ENCODE measurements at regions not wholly inside any gene's neighbourhood (a gene's known extent, or its start where the extent isn't known, plus 50 kb on each side); places are given as distances from the start of the nearest gene placed in this dataset.
A peak's percentile ranks its signal among the peaks of the same experiment; 100 is the strongest.

- no peaks in the 10 kb centered on the region for H3K79me2 ChIP-seq (ENCODE audit: insufficient read depth, low read length)
- Mint-ChIP-seq H3K9me3 (peaks cover 0 to 3% of the 10 kb centered on the region in 2 experiments; a peak in 1 of 5 replicates), H3K4me3 (no peak overlapping the region), H3K27me3 (ENCODE audit: low read depth) (no peaks in the 10 kb centered on the region), H3K27ac (peak overlapping the region in 1 of 3 experiments; percentile 53; a peak in 1 of 7 replicates), H3K36me3 (ENCODE audit: insufficient read depth in 1 of 3, low read depth in 3 of 3) (no peaks in the 10 kb centered on the region), H3K4me1 (peaks cover 0 to 12% of the 10 kb centered on the region in 2 experiments; a peak in 3 of 4 replicates)
- no peaks in the 10 kb centered on the region for H3K23me2 ChIP-seq (ENCODE audit: insufficient read length, low read depth, low read length, poor library complexity, severe bottlenecking)
- no peaks in the 10 kb centered on the region for H3K79me1 ChIP-seq (ENCODE audit: insufficient read depth, low read depth, low read length, poor library complexity, severe bottlenecking)
- no peak overlapping the region for H2AFZ ChIP-seq (ENCODE audit: low read length)
- H3K4me2 ChIP-seq (ENCODE audit: insufficient read depth, insufficient read length, low read length) = no peak overlapping the region
- no peak overlapping the region for H2BK5ac ChIP-seq (ENCODE audit: insufficient read length, low read length)
- no peak overlapping the region for H3T11ph ChIP-seq (ENCODE audit: low read length)
- no peak overlapping the region for H3K27ac ChIP-seq (ENCODE audit: insufficient read length, low read depth, low read length)
- H2BK12ac ChIP-seq (ENCODE audit: insufficient read length, low read depth, low read length) = no peak overlapping the region
- H4K5ac ChIP-seq (ENCODE audit: insufficient read length, low read depth, low read length) = no peak overlapping the region
- H3K18ac ChIP-seq (ENCODE audit: insufficient read length, low read depth, low read length) = no peak overlapping the region
- no peak overlapping the region for H2BK120ac ChIP-seq (ENCODE audit: low read depth, low read length, poor library complexity, severe bottlenecking)
- no peak overlapping the region for H3K4ac ChIP-seq (ENCODE audit: low read depth, low read length)
- peaks cover 5% of the 10 kb centered on the region for H4K20me1 ChIP-seq (ENCODE audit: control insufficient read depth, insufficient read depth, insufficient read length)
- no peak overlapping the region for H3K56ac ChIP-seq (ENCODE audit: insufficient read length, low read depth, low read length)
- no peaks in the 10 kb centered on the region for H3K27me3 ChIP-seq (ENCODE audit: insufficient read depth, low read length)
- no peak for TF ChIP-seq CTCF (conservative IDR thresholded peaks at IDR 0.05)
- no peak overlapping the region for H3K14ac ChIP-seq (ENCODE audit: insufficient read depth, low read length)
- H3K9ac ChIP-seq (ENCODE audit: extremely low read depth, insufficient read length, low read length) = no peak overlapping the region
- H3K23ac ChIP-seq (ENCODE audit: insufficient read length, low read depth, low read length) = no peak overlapping the region
- H3K4me1 ChIP-seq (ENCODE audit: insufficient read depth, low read length) = no peaks in the 10 kb centered on the region
- no peak overlapping the region for H2AK5ac ChIP-seq (ENCODE audit: insufficient read length, low read length)
- DNase-seq = no peak
- no peak overlapping the region for H2BK15ac ChIP-seq (ENCODE audit: low read depth, low read length)
- no peak overlapping the region for H4K8ac ChIP-seq (replicated peaks; ENCODE audit: insufficient read length, low read depth, low read length)
- no CpG with 5 or more reads among the region's 2 CpGs for WGBS (ENCODE audit: extremely low coverage, insufficient read length, low lambda C conversion rate)
- no peaks in the 10 kb centered on the region for H3K9me3 ChIP-seq (ENCODE audit: control insufficient read depth, low read depth, low read length)
- no peak overlapping the region for H4K91ac ChIP-seq (ENCODE audit: insufficient read length, low read depth, low read length)
- H2BK20ac ChIP-seq (ENCODE audit: low read depth, low read length, poor library complexity, severe bottlenecking) = no peak overlapping the region
Measured at GRCh38 chr13:57823704-57824103, 192.2 kb downstream of the PCDH17 start.
